ENCODE measurements at regions not wholly inside any gene's neighbourhood (a gene's known extent, or its start where the extent isn't known, plus 50 kb on each side); places are given as distances from the start of the nearest gene placed in this dataset.

GRCh38 chr15:101543026-101543390 is 53.5 kb upstream of the PCSK6 start:
- Mint-ChIP-seq H3K4me3 (no peak overlapping the region), H3K27ac (no peak overlapping the region), H3K27me3 (peaks cover 4% of the 10 kb centered on the region), H3K36me3 (no peaks in the 10 kb centered on the region), H3K4me1 (no peaks in the 10 kb centered on the region), H3K9me3 (peaks cover 0 to 11% (median 7%) of the 10 kb centered on the region in 3 donors)

GRCh38 chr15:101542306-101543025 is 53.0 kb upstream of the PCSK6 start:
- no peak overlapping the region for H3K27ac Mint-ChIP-seq
- H3K4me3 Mint-ChIP-seq: no peak overlapping the region
- H3K9me3 Mint-ChIP-seq: peaks cover 0 to 5% (median 2%) of the 10 kb centered on the region in 3 donors
- no peaks in the 10 kb centered on the region for H3K36me3 Mint-ChIP-seq
- H3K27me3 Mint-ChIP-seq: peaks cover 4% of the 10 kb centered on the region
- H3K4me1 Mint-ChIP-seq: no peaks in the 10 kb centered on the region

- Mint-ChIP-seq H3K9me3 (peaks cover 0 to 4% (median 0%) of the 10 kb centered on the region in 3 donors), H3K27me3 (peaks cover 4% of the 10 kb centered on the region), H3K4me1 (no peaks in the 10 kb centered on the region), H3K4me3 (no peak overlapping the region), H3K36me3 (no peaks in the 10 kb centered on the region), H3K27ac (no peak overlapping the region)
Observed at GRCh38 chr15:101541501-101542292, 52.2 kb upstream of the PCSK6 start.

GRCh38 chr15:101540480-101541239 is 51.2 kb upstream of the PCSK6 start:
- no peaks in the 10 kb centered on the region for H3K36me3 Mint-ChIP-seq
- no peaks in the 10 kb centered on the region for H3K4me1 Mint-ChIP-seq
- no peak overlapping the region for H3K4me3 Mint-ChIP-seq
- H3K9me3 Mint-ChIP-seq: peaks cover 0 to 4% (median 0%) of the 10 kb centered on the region in 3 donors
- H3K27me3 Mint-ChIP-seq: peaks cover 3% of the 10 kb centered on the region
- H3K27ac Mint-ChIP-seq: no peak overlapping the region

GRCh38 chr15:101539930-101540329 is 50.4 kb upstream of the PCSK6 start:
- Mint-ChIP-seq H3K27ac (no peak overlapping the region), H3K4me3 (no peak overlapping the region), H3K4me1 (no peaks in the 10 kb centered on the region), H3K27me3 (peaks cover 2% of the 10 kb centered on the region), H3K9me3 (peaks cover 0 to 7% (median 0%) of the 10 kb centered on the region in 3 donors), H3K36me3 (no peaks in the 10 kb centered on the region)

- Mint-ChIP-seq H3K9me3 (peaks cover 0 to 7% (median 0%) of the 10 kb centered on the region in 3 donors), H3K27ac (no peak overlapping the region), H3K36me3 (no peaks in the 10 kb centered on the region), H3K27me3 (peaks cover 2% of the 10 kb centered on the region), H3K4me1 (no peaks in the 10 kb centered on the region), H3K4me3 (no peak overlapping the region)
Observed at GRCh38 chr15:101539492-101539891, 50.0 kb upstream of the PCSK6 start.

Data from IgD-negative memory B cell (primary cell).